Nephron progenitor cell (in vitro differentiated cells): ENCODE measurements at regions not wholly inside any gene's neighbourhood (a gene's known extent, or its start where the extent isn't known, plus 50 kb on each side); places are given as distances from the start of the nearest gene placed in this dataset.
A peak's percentile ranks its signal among the peaks of the same experiment; 100 is the strongest.

Source experiments
- DNase-seq: peaks from one replicate; pipeline ENCODE4 v3.0.0; 2021
- H3K27ac Mint-ChIP-seq: 2 replicates; pipeline ENCODE4 v1.8.0; 2021; ENCODE audit warnings: mild to moderate bottlenecking, moderate library complexity, mixed read lengths
- H3K27me3 Mint-ChIP-seq: 2 replicates; pipeline ENCODE4 v1.8.0; 2021; ENCODE audit warnings: mild to moderate bottlenecking, low read depth, mixed read lengths; ENCODE audit not compliant: poor library complexity
- H3K36me3 Mint-ChIP-seq: 2 replicates; pipeline ENCODE4 v1.8.0; 2021; ENCODE audit warnings: low read depth, mixed read lengths
- H3K4me1 Mint-ChIP-seq: 2 replicates; pipeline ENCODE4 v1.8.0; 2021; ENCODE audit warnings: mixed read lengths
- H3K4me3 Mint-ChIP-seq: 2 replicates; pipeline ENCODE4 v1.8.0; 2021; ENCODE audit warnings: mild to moderate bottlenecking, moderate library complexity, mixed read lengths
- H3K9me3 Mint-ChIP-seq: 2 replicates; pipeline ENCODE4 v1.8.0; 2021; ENCODE audit warnings: mild to moderate bottlenecking, moderate library complexity, mixed read lengths
- CTCF ChIP-seq: fragments of 200-600 bp; sonication (generic); IDR thresholded peaks from 2 replicates; pipeline ENCODE4 v1.5.0; 2021; ENCODE audit warnings: antibody characterized with exemption

- no peak for DNase-seq
- peaks cover 6% of the 10 kb centered on the region for H3K27me3 Mint-ChIP-seq
- no peak overlapping the region for H3K4me3 Mint-ChIP-seq
- peaks cover 9% of the 10 kb centered on the region for H3K9me3 Mint-ChIP-seq
- no peaks in the 10 kb centered on the region for H3K4me1 Mint-ChIP-seq
- H3K36me3 Mint-ChIP-seq: no peaks in the 10 kb centered on the region
- TF ChIP-seq CTCF: no peak
- H3K27ac Mint-ChIP-seq: no peak overlapping the region
These were observed 800.4 kb downstream of the BRD1 start for GRCh38 chr22:49027368-49027670.

- no peaks in the 10 kb centered on the region for H3K4me1 Mint-ChIP-seq
- peaks cover 6% of the 10 kb centered on the region for H3K27me3 Mint-ChIP-seq
- no peaks in the 10 kb centered on the region for H3K36me3 Mint-ChIP-seq
- H3K4me3 Mint-ChIP-seq: no peak overlapping the region
- DNase-seq: no peak
- no peak overlapping the region for H3K27ac Mint-ChIP-seq
- TF ChIP-seq CTCF: peak; percentile 12
- H3K9me3 Mint-ChIP-seq: peaks cover 9% of the 10 kb centered on the region
These were observed 800.9 kb downstream of the BRD1 start for GRCh38 chr22:49026494-49027367.

GRCh38 chr22:49025791-49026493, 801.7 kb downstream of the BRD1 start:
- no peak for DNase-seq
- H3K27ac Mint-ChIP-seq: no peak overlapping the region
- no peaks in the 10 kb centered on the region for H3K36me3 Mint-ChIP-seq
- no peaks in the 10 kb centered on the region for H3K4me1 Mint-ChIP-seq
- H3K9me3 Mint-ChIP-seq: peaks cover 9% of the 10 kb centered on the region
- H3K27me3 Mint-ChIP-seq: peaks cover 6% of the 10 kb centered on the region
- H3K4me3 Mint-ChIP-seq: no peak overlapping the region
- TF ChIP-seq CTCF: no peak

GRCh38 chr22:49024775-49025440, 802.8 kb downstream of the BRD1 start:
- Mint-ChIP-seq H3K36me3 (no peaks in the 10 kb centered on the region), H3K9me3 (peaks cover 5% of the 10 kb centered on the region), H3K27ac (no peak overlapping the region), H3K4me1 (no peaks in the 10 kb centered on the region), H3K27me3 (peaks cover 8% of the 10 kb centered on the region), H3K4me3 (no peak overlapping the region)
- DNase-seq: no peak
- no peak for TF ChIP-seq CTCF

- Mint-ChIP-seq H3K4me3 (no peak overlapping the region), H3K36me3 (no peaks in the 10 kb centered on the region), H3K9me3 (no peaks in the 10 kb centered on the region), H3K27ac (no peak overlapping the region), H3K27me3 (peaks cover 8% of the 10 kb centered on the region), H3K4me1 (no peaks in the 10 kb centered on the region)
- no peak for DNase-seq
- no peak for TF ChIP-seq CTCF
These were observed 803.5 kb downstream of the BRD1 start for GRCh38 chr22:49023879-49024774.
